Caco-2 (cell line): ENCODE measurements at regions not wholly inside any gene's neighbourhood (a gene's known extent, or its start where the extent isn't known, plus 50 kb on each side); places are given as distances from the start of the nearest gene placed in this dataset.

Experiments used
- BruUV-seq: library from RNA; stranded (reverse); fragments of 400-500 nt; replicated peaks from 2 replicates; lab custom pipeline; 2021; lab: Mats Ljungman, UMichigan
- CTCF ChIA-PET: fragments of 300-600 bp; sonication (Branson Sonifier 250); formaldehyde crosslinking; loops from one replicate; lab custom pipeline; 2022; ENCODE audit warnings: antibody characterized with exemption; lab: Charles Lee
- POLR2A ChIA-PET: fragments of 300-600 bp; sonication (Branson Sonifier 250); formaldehyde crosslinking; loops from one replicate; lab custom pipeline; 2022; ENCODE audit warnings: antibody characterized with exemption; lab: Charles Lee
- DNase-seq, 2 experiments: peaks; one replicate each; pipeline versions ENCODE4 v3.0.0 to v3.0.0-alpha.2; 2020 to 2022
- H3K27me3 ChIP-seq: replicated peaks from 2 replicates; pipeline ENCODE4 v1.6.0; 2011; ENCODE audit warnings: low read length; ENCODE audit not compliant: control insufficient read depth, insufficient read depth
- H3K36me3 ChIP-seq: 2 replicates; pipeline ENCODE4 v1.5.1; 2011; ENCODE audit warnings: low read length; ENCODE audit not compliant: control insufficient read depth, insufficient read depth
- H3K4me1 ChIP-seq: fragments of 250-450 bp; sonication (Bioruptor Pico); 2 replicates; pipeline ENCODE4 v1.5.1; 2020; ENCODE audit warnings: mild to moderate bottlenecking
- H3K4me3 ChIP-seq: 2 replicates; pipeline ENCODE4 v1.5.1; 2011; ENCODE audit warnings: low read depth, mild to moderate bottlenecking, control low read depth, low read length
- H3K9me3 ChIP-seq: fragments of 250-450 bp; sonication (Bioruptor Pico); 2 replicates; pipeline ENCODE4 v1.5.1; 2020; ENCODE audit warnings: mild to moderate bottlenecking, moderate library complexity
- H3K27ac Mint-ChIP-seq: one replicate; pipeline ENCODE4 v1.8.0; 2022; ENCODE audit warnings: mixed read lengths; ENCODE audit not compliant: unreplicated experiment
- H3K27me3 Mint-ChIP-seq: one replicate; pipeline ENCODE4 v1.8.0; 2022; ENCODE audit warnings: mixed read lengths; ENCODE audit not compliant: insufficient read depth, unreplicated experiment
- H3K36me3 Mint-ChIP-seq: one replicate; pipeline ENCODE4 v1.8.0; 2022; ENCODE audit warnings: mild to moderate bottlenecking, mixed read lengths; ENCODE audit not compliant: insufficient read depth, unreplicated experiment
- H3K4me1 Mint-ChIP-seq: one replicate; pipeline ENCODE4 v1.8.0; 2022; ENCODE audit warnings: low read depth, mixed read lengths; ENCODE audit not compliant: unreplicated experiment
- H3K4me3 Mint-ChIP-seq: one replicate; pipeline ENCODE4 v1.8.0; 2022; ENCODE audit warnings: mild to moderate bottlenecking, moderate library complexity, mixed read lengths; ENCODE audit not compliant: unreplicated experiment
- H3K9me3 Mint-ChIP-seq: one replicate; pipeline ENCODE4 v1.8.0; 2022; ENCODE audit warnings: mixed read lengths; ENCODE audit not compliant: unreplicated experiment
- intact Hi-C: fragments of 100-400 bp; cut with micrococcal nuclease; formaldehyde crosslinking; loops from one replicate; pipeline ENCODE4 v1.10.0; 2022; ENCODE audit not compliant: unreplicated experiment
- TF ChIP-seq, protein P1 (sequence below), 2 experiments: fragments of 200-600 bp in 1 of 2; IDR thresholded peaks; 1 replicate in 1 of 2; 2 replicates in 1 of 2; pipeline versions ENCODE4 v1.5.1 to v1.8.0; 2011 to 2022; ENCODE audit warnings: antibody characterized with exemption in 1 of 2, control low read depth in 1 of 2, inconsistent platforms in 1 of 2, low read depth in 1 of 2, low read length in 1 of 2, mild to moderate bottlenecking in 1 of 2, moderate library complexity in 1 of 2; ENCODE audit not compliant: insufficient read depth in 1 of 2, severe bottlenecking in 1 of 2, unreplicated experiment in 1 of 2

DNA sequence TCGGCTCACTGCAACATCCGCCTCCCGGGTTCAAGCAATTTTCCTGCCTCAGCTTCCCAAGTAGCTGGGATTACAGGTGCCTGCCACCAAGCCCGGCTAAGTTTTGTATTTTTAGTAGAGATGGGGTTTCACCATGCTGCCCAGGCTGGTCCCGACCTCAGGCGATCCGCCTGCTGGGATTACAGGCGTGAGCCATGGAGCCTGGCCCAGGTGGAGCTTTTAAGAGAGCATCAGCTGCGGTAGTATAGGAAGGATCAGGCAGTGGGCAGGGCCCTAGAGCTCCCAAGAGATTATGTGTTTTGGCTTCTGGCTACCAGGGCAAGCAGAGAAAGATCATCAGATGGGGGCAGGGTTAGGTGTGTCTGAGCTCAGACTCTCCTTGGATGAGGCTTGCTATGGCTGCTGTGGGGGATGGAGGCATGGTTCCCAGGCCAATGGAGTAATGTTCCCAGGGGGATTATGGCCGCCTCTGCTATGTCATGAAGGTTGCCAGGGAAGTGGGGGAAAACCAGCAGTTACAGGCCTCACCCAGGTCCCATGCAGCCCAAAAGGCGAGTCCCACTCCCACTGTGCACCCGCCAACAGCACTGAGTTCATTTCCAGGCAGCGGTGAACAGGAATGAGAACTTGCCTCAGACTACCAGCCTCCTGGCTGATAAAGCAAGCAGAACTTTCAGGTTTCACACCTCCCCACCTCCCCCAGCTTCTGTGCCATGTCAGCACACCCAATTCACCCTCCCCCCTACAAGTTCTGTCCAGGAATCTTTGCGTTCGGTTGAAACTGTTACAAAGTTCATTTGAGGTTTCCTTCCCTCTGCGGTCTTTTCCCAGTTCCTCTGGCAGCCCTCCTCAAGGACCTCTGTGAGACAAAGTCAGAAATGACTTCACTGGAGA, 507.6 kb downstream of the SPATA31D1 start:
- no peak overlapping the region for H3K27ac Mint-ChIP-seq
- no peaks in the 10 kb centered on the region for H3K27me3 ChIP-seq

DNA sequence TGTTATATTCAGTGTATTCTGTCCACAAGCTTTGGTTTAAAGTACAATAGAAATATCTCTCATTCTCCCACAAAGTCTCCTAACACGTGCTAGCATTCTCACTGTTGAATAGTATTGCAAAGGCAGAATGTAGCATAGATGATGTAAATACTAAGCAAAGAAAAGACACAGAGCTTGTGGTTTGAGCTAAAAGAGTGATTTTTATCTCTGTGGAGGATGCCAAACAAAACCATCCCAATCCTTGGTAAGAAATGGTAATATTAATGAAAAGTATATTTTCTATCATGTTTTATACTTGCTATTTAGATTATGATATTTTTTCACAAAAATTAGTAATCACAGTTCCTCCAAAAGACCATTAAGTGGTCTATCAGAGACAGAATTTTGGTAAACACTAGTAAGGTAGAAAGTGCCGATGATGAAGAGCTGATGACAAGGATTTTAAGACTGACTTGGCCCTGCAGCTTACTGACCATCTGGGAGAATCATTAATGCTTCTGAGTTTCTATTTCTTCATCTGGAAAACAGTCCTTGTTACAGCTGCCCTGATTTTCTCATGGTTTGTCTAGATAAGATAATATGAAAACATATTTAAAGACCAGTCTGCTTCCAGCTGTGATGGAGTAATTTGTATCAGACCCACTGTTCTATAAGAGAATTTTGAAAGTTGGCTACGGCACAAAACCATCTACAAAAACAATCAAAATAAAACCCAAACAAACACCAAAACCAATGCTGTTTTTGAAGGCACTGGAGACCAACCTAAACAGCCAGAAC, 510.2 kb downstream of the SPATA31D1 start:
- Mint-ChIP-seq H3K9me3 (peaks cover 3% of the 10 kb centered on the region), H3K4me1 (no peaks in the 10 kb centered on the region), H3K36me3 (no peaks in the 10 kb centered on the region), H3K4me3 (no peak overlapping the region), H3K27ac (no peak overlapping the region), H3K27me3 (no peaks in the 10 kb centered on the region)
- Histone ChIP-seq H3K4me3 (no peak overlapping the region), H3K9me3 (no peaks in the 10 kb centered on the region), H3K36me3 (no peaks in the 10 kb centered on the region), H3K4me1 (no peaks in the 10 kb centered on the region), H3K27me3 (no peaks in the 10 kb centered on the region)
- TF ChIP-seq, protein P1, sequence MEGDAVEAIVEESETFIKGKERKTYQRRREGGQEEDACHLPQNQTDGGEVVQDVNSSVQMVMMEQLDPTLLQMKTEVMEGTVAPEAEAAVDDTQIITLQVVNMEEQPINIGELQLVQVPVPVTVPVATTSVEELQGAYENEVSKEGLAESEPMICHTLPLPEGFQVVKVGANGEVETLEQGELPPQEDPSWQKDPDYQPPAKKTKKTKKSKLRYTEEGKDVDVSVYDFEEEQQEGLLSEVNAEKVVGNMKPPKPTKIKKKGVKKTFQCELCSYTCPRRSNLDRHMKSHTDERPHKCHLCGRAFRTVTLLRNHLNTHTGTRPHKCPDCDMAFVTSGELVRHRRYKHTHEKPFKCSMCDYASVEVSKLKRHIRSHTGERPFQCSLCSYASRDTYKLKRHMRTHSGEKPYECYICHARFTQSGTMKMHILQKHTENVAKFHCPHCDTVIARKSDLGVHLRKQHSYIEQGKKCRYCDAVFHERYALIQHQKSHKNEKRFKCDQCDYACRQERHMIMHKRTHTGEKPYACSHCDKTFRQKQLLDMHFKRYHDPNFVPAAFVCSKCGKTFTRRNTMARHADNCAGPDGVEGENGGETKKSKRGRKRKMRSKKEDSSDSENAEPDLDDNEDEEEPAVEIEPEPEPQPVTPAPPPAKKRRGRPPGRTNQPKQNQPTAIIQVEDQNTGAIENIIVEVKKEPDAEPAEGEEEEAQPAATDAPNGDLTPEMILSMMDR (IDR thresholded peaks at IDR 0.05; ENCODE audit: insufficient read depth in 1 of 2, low read depth in 1 of 2, low read length in 1 of 2, severe bottlenecking in 1 of 2, unreplicated experiment in 1 of 2) = no peak
- BruUV-seq = no TSS peak
- intact Hi-C loops = no loop called here
- DNase-seq = no peak
- ChIA-PET POLR2A (no interaction called here), CTCF (no interaction called here)

More for the DNA sequence above, 507.6 kb downstream of the SPATA31D1 start:
- H3K4me3 Mint-ChIP-seq = no peak overlapping the region
- TF ChIP-seq, protein P1 (IDR thresholded peaks at IDR 0.05; ENCODE audit: insufficient read depth in 1 of 2, low read depth in 1 of 2, low read length in 1 of 2, severe bottlenecking in 1 of 2, unreplicated experiment in 1 of 2) = no peak
- no peaks in the 10 kb centered on the region for H3K36me3 ChIP-seq
- H3K4me1 Mint-ChIP-seq = no peaks in the 10 kb centered on the region
- ChIA-PET POLR2A (no interaction called here), CTCF (no interaction called here)
- no peak overlapping the region for H3K4me3 ChIP-seq
- DNase-seq = no peak
- no peaks in the 10 kb centered on the region for H3K9me3 ChIP-seq
- H3K9me3 Mint-ChIP-seq = no peaks in the 10 kb centered on the region
- no peaks in the 10 kb centered on the region for H3K27me3 Mint-ChIP-seq
- H3K36me3 Mint-ChIP-seq = no peaks in the 10 kb centered on the region
- intact Hi-C loops = no loop called here
- no TSS peak for BruUV-seq
- H3K4me1 ChIP-seq = no peaks in the 10 kb centered on the region

- POLR2A ChIA-PET = no interaction called here
- Mint-ChIP-seq H3K36me3 (no peaks in the 10 kb centered on the region), H3K4me3 (no peak overlapping the region), H3K4me1 (no peaks in the 10 kb centered on the region), H3K27ac (no peak overlapping the region), H3K9me3 (peaks cover 9% of the 10 kb centered on the region), H3K27me3 (no peaks in the 10 kb centered on the region)
- H3K36me3 ChIP-seq = no peaks in the 10 kb centered on the region
- no peaks in the 10 kb centered on the region for H3K27me3 ChIP-seq
- intact Hi-C loops = no loop called here
- DNase-seq = no peak
- no TSS peak for BruUV-seq
- CTCF ChIA-PET = no interaction called here
- H3K4me1 ChIP-seq = no peaks in the 10 kb centered on the region
- H3K4me3 ChIP-seq = no peak overlapping the region
- H3K9me3 ChIP-seq = no peaks in the 10 kb centered on the region
- TF ChIP-seq, protein P1 (IDR thresholded peaks at IDR 0.05; ENCODE audit: insufficient read depth in 1 of 2, low read depth in 1 of 2, low read length in 1 of 2, severe bottlenecking in 1 of 2, unreplicated experiment in 1 of 2) = no peak
Measured at GRCh38 chr9:82499337-82499736, 510.8 kb downstream of the SPATA31D1 start.
